NCI-H2171 treated with DMSO at 0.1 percent for 48 hours (cell line): ENCODE measurements at regions not wholly inside any gene's neighbourhood (a gene's known extent, or its start where the extent isn't known, plus 50 kb on each side); places are given as distances from the start of the nearest gene placed in this dataset.
A peak's percentile ranks its signal among the peaks of the same experiment; 100 is the strongest.

Experiments used
- DNase-seq: peaks from one replicate; lab custom pipeline; 2025; lab: John Stamatoyannopoulos, UW

- DNase-seq: no peak
These were observed 297.1 kb upstream of the DUSP10 start for GRCh38 chr1:222038971-222039370.

- DNase-seq: no peak
These were observed 295.8 kb upstream of the DUSP10 start for GRCh38 chr1:222037720-222038119.

GRCh38 chr1:222034790-222035189, 292.9 kb upstream of the DUSP10 start:
- DNase-seq: no peak

GRCh38 chr1:222033450-222033849, 291.6 kb upstream of the DUSP10 start:
- no peak for DNase-seq

GRCh38 chr1:222031318-222031717, 289.4 kb upstream of the DUSP10 start:
- DNase-seq: no peak

- DNase-seq: no peak
These were observed 286.8 kb upstream of the DUSP10 start for GRCh38 chr1:222028676-222029075.

- peak; percentile 48 for DNase-seq
These were observed 286.2 kb upstream of the DUSP10 start for GRCh38 chr1:222028116-222028515.

GRCh38 chr1:222026280-222026679, 284.4 kb upstream of the DUSP10 start:
- DNase-seq: peak; percentile 35

GRCh38 chr1:222023025-222023424, 281.1 kb upstream of the DUSP10 start:
- no peak for DNase-seq

- DNase-seq: no peak
These were observed 279.2 kb upstream of the DUSP10 start for GRCh38 chr1:222021129-222021528.

- no peak for DNase-seq
These were observed 278.7 kb upstream of the DUSP10 start for GRCh38 chr1:222020553-222020952.

- DNase-seq: no peak
These were observed 277.1 kb upstream of the DUSP10 start for GRCh38 chr1:222019029-222019428.

GRCh38 chr1:222018041-222018440, 276.2 kb upstream of the DUSP10 start:
- no peak for DNase-seq

GRCh38 chr1:222015686-222016085, 273.8 kb upstream of the DUSP10 start:
- DNase-seq: no peak

- DNase-seq: no peak
These were observed 272.1 kb upstream of the DUSP10 start for GRCh38 chr1:222014001-222014400.

- no peak for DNase-seq
These were observed 270.9 kb upstream of the DUSP10 start for GRCh38 chr1:222012816-222013215.

GRCh38 chr1:222010306-222010705, 268.4 kb upstream of the DUSP10 start:
- no peak for DNase-seq

- peak; percentile 6 for DNase-seq
These were observed 267.3 kb upstream of the DUSP10 start for GRCh38 chr1:222009105-222009730.

GRCh38 chr1:222006715-222007114, 264.8 kb upstream of the DUSP10 start:
- no peak for DNase-seq

- no peak for DNase-seq
These were observed 262.9 kb upstream of the DUSP10 start for GRCh38 chr1:222004784-222005183.

- DNase-seq: no peak
These were observed 262.1 kb upstream of the DUSP10 start for GRCh38 chr1:222004034-222004433.

- DNase-seq: no peak
These were observed 260.6 kb upstream of the DUSP10 start for GRCh38 chr1:222002503-222002902.

GRCh38 chr1:222000131-222000530, 258.2 kb upstream of the DUSP10 start:
- no peak for DNase-seq

GRCh38 chr1:221998781-221999180, 256.9 kb upstream of the DUSP10 start:
- no peak for DNase-seq
